IMR-90 (cell line): ENCODE measurements at regions not wholly inside any gene's neighbourhood (a gene's known extent, or its start where the extent isn't known, plus 50 kb on each side); places are given as distances from the start of the nearest gene placed in this dataset.

Experiments used
- ATAC-seq: fragments of 200-7000 bp; cut with Tn5 transposase; 2 replicates; pipeline ENCODE4 v1.9.1; 2020; ENCODE audit warnings: low read depth, mild to moderate bottlenecking, moderate library complexity
- BruUV-seq: library from RNA; stranded (reverse); fragments of 400-500 nt; replicated peaks from 2 replicates; lab custom pipeline; 2021; lab: Mats Ljungman, UMichigan
- CTCF ChIA-PET: fragments of 300-600 bp; formaldehyde crosslinking; extraction: SDS; loops from one replicate; lab custom pipeline; 2021; ENCODE audit warnings: antibody characterized with exemption; lab: Yijun Ruan, JAX
- POLR2A ChIA-PET: fragments of 300-600 bp; sonication (Branson Sonifier 250); formaldehyde crosslinking; loops from one replicate; lab custom pipeline; 2022; ENCODE audit warnings: antibody characterized with exemption; ENCODE audit not compliant: unreplicated experiment; lab: Charles Lee
- DNase-seq: peaks from one replicate; pipeline ENCODE4 v3.0.0; 2013
- H2AFZ ChIP-seq: replicated peaks from 2 replicates; pipeline ENCODE3; 2013; ENCODE audit warnings: low read length, mild to moderate bottlenecking; ENCODE audit not compliant: poor library complexity
- H2AK5ac ChIP-seq: 2 replicates; pipeline ENCODE4 v1.6.1; 2013; ENCODE audit warnings: low read depth, low read length, inconsistent platforms
- H2AK9ac ChIP-seq: replicated peaks from 2 replicates; pipeline ENCODE3; 2013; ENCODE audit warnings: mild to moderate bottlenecking, low read depth, low read length, moderate library complexity; ENCODE audit not compliant: poor library complexity
- H2BK120ac ChIP-seq: 2 replicates; pipeline ENCODE4 v1.6.1; 2013; ENCODE audit warnings: low read depth, low read length, inconsistent platforms
- H2BK15ac ChIP-seq: 3 replicates; pipeline ENCODE4 v1.6.1; 2013; ENCODE audit warnings: low read depth, low read length, inconsistent platforms
- H2BK20ac ChIP-seq: 2 replicates; pipeline ENCODE4 v1.6.1; 2013; ENCODE audit warnings: low read depth, mild to moderate bottlenecking, inconsistent platforms, low read length, moderate library complexity
- H2BK5ac ChIP-seq: 2 replicates; pipeline ENCODE4 v1.6.1; 2013; ENCODE audit warnings: mild to moderate bottlenecking, low read depth, low read length, inconsistent platforms; ENCODE audit not compliant: poor library complexity, severe bottlenecking
- H3K14ac ChIP-seq: replicated peaks from 2 replicates; pipeline ENCODE4 v1.6.1; 2013; ENCODE audit warnings: low read depth, low read length, inconsistent platforms
- H3K18ac ChIP-seq: 2 replicates; pipeline ENCODE4 v1.6.1; 2013; ENCODE audit warnings: low read depth, low read length, control low read depth
- H3K23ac ChIP-seq: 2 replicates; pipeline ENCODE4 v1.6.1; 2013; ENCODE audit warnings: low read depth, low read length, inconsistent platforms
- H3K27ac ChIP-seq: 2 replicates; pipeline ENCODE4 v1.5.1; 2013; ENCODE audit warnings: mild to moderate bottlenecking, control low read depth, low read length; ENCODE audit not compliant: insufficient read depth
- H3K27me3 ChIP-seq: 2 replicates; pipeline ENCODE4 v1.6.1; 2013; ENCODE audit warnings: low read length; ENCODE audit not compliant: control insufficient read depth, insufficient read depth
- H3K36me3 ChIP-seq: 2 replicates; pipeline ENCODE4 v1.6.1; 2013; ENCODE audit warnings: low read length, mixed read lengths; ENCODE audit not compliant: control insufficient read depth, insufficient read depth
- H3K4ac ChIP-seq: 2 replicates; pipeline ENCODE4 v1.6.1; 2013; ENCODE audit warnings: low read depth, low read length, inconsistent platforms
- H3K4me1 ChIP-seq: 2 replicates; pipeline ENCODE4 v1.6.1; 2013; ENCODE audit warnings: low read length, mixed read lengths; ENCODE audit not compliant: control insufficient read depth, insufficient read depth
- H3K4me2 ChIP-seq: 2 replicates; pipeline ENCODE4 v1.6.1; 2013; ENCODE audit warnings: low read depth, mild to moderate bottlenecking, control low read depth, low read length, moderate library complexity
- H3K4me3 ChIP-seq: 2 replicates; pipeline ENCODE4 v1.5.1; 2013; ENCODE audit warnings: low read depth, mild to moderate bottlenecking, control low read depth, low read length, moderate library complexity; ENCODE audit not compliant: insufficient read depth
- H3K56ac ChIP-seq: 2 replicates; pipeline ENCODE4 v1.6.1; 2013; ENCODE audit warnings: low read length, inconsistent platforms; ENCODE audit not compliant: insufficient read depth; ENCODE audit errors: extremely low read depth
- H3K79me1 ChIP-seq, 2 experiments: 2 replicates each; pipeline ENCODE4 v1.6.1; 2013; ENCODE audit warnings: low read length in 2 of 2, inconsistent platforms in 1 of 2, low read depth in 1 of 2
- H3K9ac ChIP-seq: 2 replicates; pipeline ENCODE4 v1.6.1; 2013; ENCODE audit warnings: low read depth, low read length, control low read depth
- H3K9me1 ChIP-seq: 2 replicates; pipeline ENCODE4 v1.6.1; 2013; ENCODE audit warnings: low read length, inconsistent platforms; ENCODE audit not compliant: insufficient read depth
- H3K9me3 ChIP-seq: 2 replicates; pipeline ENCODE4 v1.6.1; 2013; ENCODE audit warnings: low read length; ENCODE audit not compliant: control insufficient read depth, insufficient read depth
- H4K20me1 ChIP-seq: 2 replicates; pipeline ENCODE4 v1.6.1; 2013; ENCODE audit warnings: low read length, inconsistent platforms; ENCODE audit not compliant: insufficient read depth
- H4K5ac ChIP-seq: 2 replicates; pipeline ENCODE4 v1.6.1; 2013; ENCODE audit warnings: mild to moderate bottlenecking, low read depth, low read length, control low read depth
- H4K8ac ChIP-seq, 2 experiments: 2 replicates each; pipeline ENCODE4 v1.6.1; 2013; ENCODE audit warnings: low read depth in 2 of 2, low read length in 2 of 2, control low read depth in 1 of 2, inconsistent platforms in 1 of 2
- H4K91ac ChIP-seq: 2 replicates; pipeline ENCODE4 v1.6.1; 2013; ENCODE audit warnings: low read depth, low read length, inconsistent platforms; ENCODE audit not compliant: insufficient read depth
- FOS ChIP-seq: fragments of 150-350 bp; IDR thresholded peaks from 2 replicates; pipeline ENCODE4 v1.6.1; 2016; ENCODE audit warnings: low read depth, low read length
- RCOR1 ChIP-seq: IDR thresholded peaks from 2 replicates; pipeline ENCODE4 v1.6.1; 2012; ENCODE audit warnings: mild to moderate bottlenecking, low read length, improper control_type of control experiment; ENCODE audit not compliant: insufficient replicate concordance
- WGBS, 2 experiments: methylation state at CpG; one replicate each; pipeline versions ENCODE4 v1.1.5 to v1.1.7; 2013; ENCODE audit warnings: missing lambda C conversion rate in 2 of 2; ENCODE audit not compliant: insufficient read length in 1 of 2; ENCODE audit errors: extremely low coverage in 2 of 2; 5-methylcytosine and 5-hydroxymethylcytosine counted together
- dilution Hi-C: fragments of 300-500 bp; cut with HindIII; formaldehyde crosslinking; loops from one replicate; pipeline ENCODE4 v1.14.3; 2018; ENCODE audit warnings: low sequenced_read_pairs; ENCODE audit not compliant: unreplicated experiment
- in situ Hi-C: fragments of 300-500 bp; cut with MboI; formaldehyde crosslinking; loops from 3 replicates; pipeline ENCODE4 v1.14.3; 2019; ENCODE audit warnings: low sequenced_read_pairs, inconsistent platforms, mixed read lengths
- intact Hi-C: fragments of 100-400 bp; cut with micrococcal nuclease; formaldehyde crosslinking; loops from 2 replicates; pipeline ENCODE4 v1.10.0; 2022
- TF ChIP-seq, protein P1 (sequence below): fragments of 150-350 bp; IDR thresholded peaks from 2 replicates; pipeline ENCODE4 v1.6.1; 2016; ENCODE audit warnings: low read depth, mild to moderate bottlenecking, low read length, moderate library complexity, borderline replicate concordance

DNA sequence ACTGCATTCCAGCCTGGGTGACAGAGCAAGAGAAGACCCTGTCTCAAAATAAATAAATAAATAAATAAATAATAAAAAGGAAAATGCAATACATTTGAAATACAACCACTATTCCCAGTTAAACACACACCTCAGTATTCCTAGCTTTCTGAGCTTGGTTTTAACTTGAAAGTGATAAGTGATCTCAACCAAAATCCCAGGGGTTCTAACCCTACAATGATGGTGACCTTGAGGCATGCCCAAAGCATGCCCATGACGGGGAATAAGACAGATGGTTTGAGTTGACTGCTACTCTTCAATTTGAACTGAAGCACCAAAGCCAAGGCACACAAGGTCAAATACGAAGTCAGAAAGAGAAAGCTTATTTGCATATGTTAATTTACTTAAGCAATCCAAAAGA lies 96.9 kb downstream of the ZFP64 start:
- Histone ChIP-seq H3K79me1 (no peaks in the 10 kb centered on the region), H3K23ac (no peak overlapping the region), H2BK5ac (no peak overlapping the region), H2BK20ac (no peak overlapping the region), H3K18ac (no peak overlapping the region), H3K4ac (no peak overlapping the region), H3K4me3 (no peak overlapping the region), H2BK15ac (no peak overlapping the region), H3K4me1 (no peaks in the 10 kb centered on the region), H4K5ac (no peak overlapping the region), H3K36me3 (peaks cover 13% of the 10 kb centered on the region; the same call in 1 of the 2 replicates), H2AK5ac (no peak overlapping the region), H3K9ac (no peak overlapping the region), H3K27me3 (no peaks in the 10 kb centered on the region), H3K27ac (no peak overlapping the region), H4K91ac (no peak overlapping the region), H3K9me3 (no peaks in the 10 kb centered on the region), H3K9me1 (no peaks in the 10 kb centered on the region), H2AFZ (no peak overlapping the region), H3K14ac (no peak overlapping the region), H4K8ac (no peak overlapping the region), H3K56ac (no peak overlapping the region), H3K4me2 (no peak overlapping the region), H2AK9ac (no peak overlapping the region), H4K20me1 (no peaks in the 10 kb centered on the region), H2BK120ac (no peak overlapping the region)
- dilution Hi-C loops: no loop called here
- BruUV-seq: no TSS peak
- CTCF ChIA-PET: no interaction called here
- in situ Hi-C loops: loop anchor here (25.0 kb wide), 1 partner anchor 1107 kb away; no protein-coding TSS in a partner anchor
- TF ChIP-seq, protein P1, sequence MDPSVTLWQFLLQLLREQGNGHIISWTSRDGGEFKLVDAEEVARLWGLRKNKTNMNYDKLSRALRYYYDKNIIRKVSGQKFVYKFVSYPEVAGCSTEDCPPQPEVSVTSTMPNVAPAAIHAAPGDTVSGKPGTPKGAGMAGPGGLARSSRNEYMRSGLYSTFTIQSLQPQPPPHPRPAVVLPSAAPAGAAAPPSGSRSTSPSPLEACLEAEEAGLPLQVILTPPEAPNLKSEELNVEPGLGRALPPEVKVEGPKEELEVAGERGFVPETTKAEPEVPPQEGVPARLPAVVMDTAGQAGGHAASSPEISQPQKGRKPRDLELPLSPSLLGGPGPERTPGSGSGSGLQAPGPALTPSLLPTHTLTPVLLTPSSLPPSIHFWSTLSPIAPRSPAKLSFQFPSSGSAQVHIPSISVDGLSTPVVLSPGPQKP: no peak
- TF ChIP-seq RCOR1: no peak
- TF ChIP-seq FOS: no peak
- intact Hi-C loops: no loop called here
- no CpG with 5 or more reads among the region's 2 CpGs for WGBS, 2 experiments
- DNase-seq: no peak
- ATAC-seq: no peak
- POLR2A ChIA-PET: no interaction called here
